ENCODE measurements at regions not wholly inside any gene's neighbourhood (a gene's known extent, or its start where the extent isn't known, plus 50 kb on each side); places are given as distances from the start of the nearest gene placed in this dataset.

DNA sequence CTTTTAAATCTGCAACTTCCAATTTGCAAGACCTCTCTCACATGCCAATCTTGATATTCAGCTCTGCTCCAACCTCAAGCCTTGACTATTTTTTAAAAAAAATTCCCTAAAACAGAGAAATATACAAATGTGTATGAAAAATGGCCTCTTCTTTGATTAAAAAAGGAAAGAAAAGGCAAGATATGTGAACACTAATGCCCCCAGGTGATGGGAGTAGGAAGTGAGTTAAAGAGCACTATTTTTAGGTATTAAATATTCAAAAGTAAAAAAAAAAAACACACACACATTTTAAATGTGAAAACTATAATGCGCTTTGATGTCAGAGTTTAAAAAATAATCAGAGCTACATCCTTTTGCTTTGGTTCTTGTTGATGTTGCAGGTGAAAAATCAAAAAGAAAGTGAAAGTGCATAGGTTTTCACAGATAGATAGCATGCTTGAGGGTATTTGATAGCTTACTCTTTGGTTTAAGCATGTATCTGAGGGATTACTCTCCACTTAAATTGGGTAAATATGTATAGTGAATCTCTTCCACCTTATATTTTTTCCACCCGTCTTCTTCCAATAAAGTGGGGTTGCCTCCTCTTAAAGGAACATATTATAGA, 406.0 kb upstream of the POU3F3 start:
- no peak for DNase-seq (ENCODE audit: low spot score)

DNA sequence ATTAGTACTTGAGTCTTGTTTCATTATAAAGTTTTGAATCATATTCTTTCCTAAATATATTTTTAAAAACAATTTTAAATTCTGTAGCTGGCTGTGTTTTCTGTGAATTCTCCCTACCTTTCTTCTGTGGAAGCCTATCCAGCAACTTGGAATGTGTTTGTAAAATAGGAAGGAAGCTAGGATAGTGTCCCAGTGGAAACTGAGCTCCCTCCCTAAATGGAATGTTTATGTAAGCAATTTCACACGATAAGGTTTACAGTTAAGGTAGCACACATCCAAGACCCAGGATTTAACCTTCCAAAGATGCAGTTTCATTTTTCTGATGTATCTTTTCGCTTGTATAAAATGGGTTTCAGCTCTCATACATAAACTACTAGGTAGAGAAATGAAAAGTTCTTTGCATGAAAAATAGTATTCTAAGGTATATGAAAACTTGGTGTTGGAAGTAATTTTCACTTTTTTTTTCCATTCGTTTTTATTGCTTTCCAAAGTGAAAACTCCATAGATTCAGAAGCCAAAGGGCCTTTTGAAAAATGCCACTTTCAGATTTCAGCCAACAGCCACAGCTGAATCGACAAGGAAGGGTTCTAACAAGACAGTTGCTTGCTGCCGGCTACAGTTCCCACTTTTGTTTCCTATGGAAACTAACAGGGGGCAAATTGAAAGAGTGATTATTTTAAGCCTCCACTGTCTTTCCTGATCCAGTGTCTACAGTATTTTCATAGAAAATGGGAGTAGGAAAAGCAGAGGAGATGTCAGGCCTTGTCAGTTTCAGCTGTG, 405.1 kb upstream of the POU3F3 start:
- no peak for DNase-seq (ENCODE audit: low spot score)

DNA sequence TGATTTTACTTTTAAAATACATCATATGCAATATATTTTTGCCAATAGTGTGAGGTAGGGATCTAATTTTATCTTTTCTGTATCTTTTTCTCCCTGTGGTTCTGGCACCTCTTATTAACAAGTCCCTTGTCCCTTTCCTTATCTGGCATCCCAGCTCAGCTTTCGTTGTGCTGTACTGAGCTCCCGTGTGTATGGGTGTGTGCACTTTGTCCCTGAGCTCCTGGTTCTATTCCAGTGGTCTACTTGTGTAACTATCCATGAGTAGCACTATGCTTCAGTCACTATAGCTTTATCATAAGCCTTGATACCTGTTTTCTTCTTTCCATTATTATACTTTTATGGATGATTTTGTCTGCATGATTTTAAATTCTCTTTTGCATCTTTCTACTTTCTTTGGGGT, 401.4 kb upstream of the POU3F3 start:
- no peak for DNase-seq (ENCODE audit: low spot score)

GRCh38 chr2:104462731-104463130, 391.2 kb upstream of the POU3F3 start:
- no peak for DNase-seq (ENCODE audit: low spot score)

DNA sequence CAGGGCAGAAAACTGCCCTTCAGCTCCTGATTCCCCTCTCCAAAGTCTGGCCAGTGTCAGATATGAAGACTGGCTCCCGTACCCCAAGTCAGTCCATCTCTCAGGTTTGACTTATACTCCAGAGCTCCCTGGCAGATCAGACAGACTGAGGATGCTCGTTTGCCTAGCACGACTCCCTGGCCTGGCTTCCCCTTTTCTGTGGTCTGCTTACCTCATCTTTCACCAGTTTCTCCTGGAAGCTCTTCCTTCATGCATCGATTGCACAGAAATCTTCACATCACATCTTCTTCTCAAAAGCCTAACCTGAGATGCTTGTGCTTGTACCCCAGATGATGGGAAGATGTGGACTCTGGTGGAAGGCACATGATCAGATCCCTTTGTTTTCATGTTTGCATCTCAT, 387.9 kb upstream of the POU3F3 start:
- no peak for DNase-seq (ENCODE audit: low spot score)

GRCh38 chr2:104468846-104469245, 385.1 kb upstream of the POU3F3 start:
- no peak for DNase-seq (ENCODE audit: low spot score)

- no peak for DNase-seq (ENCODE audit: low spot score)
Measured at GRCh38 chr2:104472076-104472475, 381.8 kb upstream of the POU3F3 start.

GRCh38 chr2:104473546-104473945, 380.4 kb upstream of the POU3F3 start:
- DNase-seq (ENCODE audit: low spot score): no peak

- no peak for DNase-seq (ENCODE audit: low spot score)
Measured at GRCh38 chr2:104474716-104475115, 379.2 kb upstream of the POU3F3 start.

GRCh38 chr2:104476075-104476474, 377.8 kb upstream of the POU3F3 start:
- DNase-seq (ENCODE audit: low spot score): no peak

DNA sequence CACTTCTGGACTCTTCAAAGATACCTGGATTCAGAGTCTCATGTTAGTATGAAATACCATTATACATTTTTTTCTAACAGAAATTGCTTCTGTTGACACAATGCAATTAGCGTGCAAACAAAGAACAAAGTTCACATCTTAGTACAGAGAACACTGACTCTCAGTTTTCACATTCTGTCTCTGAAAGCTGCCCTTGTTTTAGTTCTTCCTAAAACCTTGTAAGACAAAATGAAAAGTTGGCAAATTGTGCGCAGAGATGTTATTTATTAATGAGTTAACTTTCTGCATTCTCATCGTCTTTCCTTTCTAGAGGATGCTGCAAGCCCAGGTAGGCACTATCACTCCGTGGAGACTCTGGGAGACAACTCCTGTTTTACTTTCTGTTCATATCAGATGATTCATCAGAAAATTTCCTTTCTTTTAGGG, 377.3 kb upstream of the POU3F3 start:
- no peak for DNase-seq (ENCODE audit: low spot score)

DNA sequence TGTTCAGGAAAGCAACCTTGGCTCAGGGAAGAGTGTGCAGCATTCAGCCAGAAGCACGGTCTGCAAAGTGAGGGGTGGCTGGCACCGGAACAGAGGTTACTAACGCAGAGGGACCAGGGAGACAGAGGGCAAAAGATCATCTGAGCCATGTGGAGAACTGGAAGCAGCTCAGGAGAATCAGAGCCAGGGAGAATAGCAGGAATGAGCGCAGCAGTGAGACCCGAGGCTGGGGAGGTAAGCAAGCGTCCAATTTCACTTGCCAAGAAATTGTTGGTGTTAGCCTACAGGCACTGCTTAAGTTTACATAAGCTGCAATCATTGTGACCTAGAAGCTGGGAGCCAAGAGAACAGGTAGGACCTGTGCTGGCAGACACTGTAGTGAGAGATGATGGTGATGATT, 372.6 kb upstream of the POU3F3 start:
- DNase-seq (ENCODE audit: low spot score): no peak

DNA sequence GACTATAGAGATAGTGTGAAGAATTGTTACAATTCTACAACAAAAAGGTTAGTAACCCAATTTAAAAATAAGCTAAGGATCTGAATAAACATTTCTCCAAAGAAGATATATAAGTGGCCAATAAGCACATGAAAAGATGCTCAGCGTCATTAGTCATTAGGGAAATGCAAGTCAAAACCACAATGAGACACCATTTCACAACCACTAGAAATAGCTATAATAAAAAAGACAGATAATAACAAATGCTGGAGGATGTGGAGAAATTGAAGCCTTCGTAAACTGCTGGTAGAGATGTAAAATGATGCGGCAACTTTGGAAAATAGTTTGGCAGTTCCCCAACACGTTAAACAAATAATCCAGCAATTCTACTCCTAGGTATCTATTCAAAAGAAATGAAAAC, 366.5 kb upstream of the POU3F3 start:
- no peak for DNase-seq (ENCODE audit: low spot score)

GRCh38 chr2:104493698-104494097, 360.2 kb upstream of the POU3F3 start:
- no peak for DNase-seq (ENCODE audit: low spot score)

DNA sequence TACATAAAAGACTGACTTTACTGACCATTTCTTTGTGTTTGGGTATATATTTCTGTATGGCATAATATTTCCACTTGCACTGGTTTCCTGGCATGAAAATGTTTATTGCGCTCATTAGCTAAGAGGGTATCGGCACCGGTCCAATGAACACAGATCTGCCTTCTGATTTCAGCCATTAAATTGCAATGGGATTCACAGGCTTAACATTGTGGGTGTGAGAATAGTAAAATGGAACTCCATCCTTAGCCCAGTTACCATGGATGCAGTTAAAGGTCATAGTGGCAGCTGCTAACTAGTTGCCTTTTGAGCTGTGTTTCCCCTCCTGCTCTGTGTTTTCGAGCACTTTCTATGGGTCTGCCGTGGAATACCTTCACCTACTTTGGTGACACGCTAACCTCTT, 352.6 kb upstream of the POU3F3 start:
- no peak for DNase-seq (ENCODE audit: low spot score)

DNA sequence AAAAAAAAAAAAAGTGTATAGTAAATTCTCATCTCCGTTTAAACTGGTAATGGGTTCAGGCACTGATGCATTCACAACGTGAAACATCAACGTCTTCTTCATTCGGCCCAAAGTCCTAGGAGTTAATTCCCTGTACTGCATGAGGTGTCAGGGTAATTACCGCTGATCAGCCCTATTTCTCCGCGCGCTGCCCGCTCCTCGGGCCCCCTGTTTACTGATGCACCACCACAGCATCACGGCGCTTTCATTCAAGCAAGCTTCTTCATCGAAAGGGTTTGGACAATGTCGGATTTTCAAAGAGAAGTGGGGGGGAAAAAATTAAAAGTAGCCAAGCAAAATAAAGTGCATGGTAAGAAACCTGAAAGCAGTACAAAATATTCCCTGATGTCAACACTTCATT, 352.0 kb upstream of the POU3F3 start:
- DNase-seq (ENCODE audit: low spot score): no peak

DNA sequence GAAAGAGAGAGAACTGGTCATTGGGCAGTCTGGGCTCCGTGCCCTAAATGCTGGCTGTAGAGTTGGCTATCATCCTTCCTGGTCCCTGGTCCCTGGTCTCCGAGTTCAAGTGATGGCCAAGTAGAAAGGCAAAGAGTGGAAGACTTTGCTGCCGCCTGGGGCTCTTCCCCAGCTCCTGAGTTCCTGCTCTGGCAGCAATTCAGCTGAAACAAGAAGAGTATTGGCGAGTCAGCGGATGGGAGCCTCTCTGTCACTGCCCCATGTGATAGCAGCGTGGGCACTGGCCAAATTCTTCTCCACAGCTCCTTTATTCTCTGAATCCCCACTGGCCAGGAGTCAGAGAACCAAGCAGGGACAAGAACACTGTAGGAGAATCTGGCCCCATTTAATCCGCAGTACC, 351.0 kb upstream of the POU3F3 start:
- no peak for DNase-seq (ENCODE audit: low spot score)

GRCh38 chr2:104504331-104505073, 349.4 kb upstream of the POU3F3 start:
- DNase-seq (ENCODE audit: low spot score): no peak

DNA sequence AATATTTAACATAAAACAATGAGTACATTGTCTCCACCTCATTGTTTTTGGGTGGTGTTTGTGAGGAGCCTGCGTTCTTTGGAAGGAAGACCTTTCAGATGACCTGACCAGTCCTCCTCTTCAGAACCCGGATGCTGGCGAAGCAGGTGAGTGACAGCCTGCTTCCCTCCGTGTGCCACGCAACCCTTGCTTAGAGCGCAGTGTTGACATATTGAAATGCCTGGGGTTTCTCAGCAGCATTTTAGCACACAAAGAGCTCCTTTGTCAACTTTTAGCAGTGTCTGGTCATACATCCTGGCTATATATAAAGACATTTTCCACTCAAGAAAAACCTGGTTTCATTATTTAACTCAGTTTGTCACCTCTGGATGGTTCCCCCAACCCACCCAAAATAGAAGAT, 335.7 kb upstream of the POU3F3 start:
- no peak for DNase-seq (ENCODE audit: low spot score)

DNA sequence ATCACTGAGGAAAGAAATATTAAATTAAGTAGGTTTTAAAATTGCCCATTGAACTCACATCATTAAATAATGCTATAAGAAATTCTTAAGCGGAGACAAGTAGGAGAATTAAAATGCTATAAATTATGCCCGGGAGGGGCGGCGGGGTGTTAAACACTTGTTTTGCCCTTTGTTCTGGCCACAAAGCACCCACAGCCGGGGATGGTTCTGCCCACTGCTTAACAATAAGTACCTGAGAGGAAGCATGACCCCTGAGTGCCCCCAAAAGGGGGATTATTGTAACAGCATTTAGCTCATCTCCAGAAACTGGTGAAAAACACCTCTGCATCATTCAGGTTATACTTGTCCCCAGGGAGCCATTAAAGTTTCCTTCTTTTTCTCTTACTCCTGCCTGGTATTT, 332.7 kb upstream of the POU3F3 start:
- DNase-seq (ENCODE audit: low spot score): peak; percentile 41

DNA sequence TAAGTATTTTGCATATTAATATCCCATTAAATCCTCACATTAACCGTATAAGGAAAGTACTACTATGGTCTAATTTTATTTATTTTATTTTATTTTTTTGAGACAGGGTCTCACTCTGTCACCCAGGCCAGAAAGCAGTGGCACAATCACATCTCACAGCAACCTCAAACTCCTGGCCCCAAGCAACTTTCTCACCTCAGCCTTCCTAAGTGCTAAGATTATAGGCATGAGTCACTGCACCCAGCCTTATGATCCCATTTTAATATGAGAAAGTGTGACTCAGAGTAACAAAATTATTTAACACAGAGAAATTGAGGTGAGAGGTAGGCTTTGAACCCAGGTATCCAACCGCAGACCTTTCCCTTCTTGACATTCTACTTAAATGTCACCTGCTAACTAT, 330.0 kb upstream of the POU3F3 start:
- DNase-seq (ENCODE audit: low spot score): no peak

DNA sequence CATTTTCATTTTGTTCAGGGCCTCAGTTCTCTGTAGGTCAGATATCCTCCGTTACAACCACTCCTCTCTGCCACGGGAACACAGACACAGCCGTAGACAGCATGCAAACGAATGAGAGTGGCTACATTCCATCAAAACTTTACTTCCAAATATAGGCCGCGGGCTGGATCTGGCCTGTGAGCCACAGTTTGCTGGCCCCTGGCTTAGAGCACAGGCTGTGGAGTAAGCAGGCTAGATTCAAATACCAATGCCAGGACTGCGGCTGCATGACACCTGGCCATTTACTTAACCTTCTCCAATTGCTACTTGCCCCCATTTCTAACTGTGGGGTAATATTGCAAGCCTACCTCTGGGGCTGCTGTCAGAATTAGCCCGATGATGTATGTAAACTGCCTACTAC, 325.8 kb upstream of the POU3F3 start:
- DNase-seq (ENCODE audit: low spot score): no peak

- DNase-seq (ENCODE audit: low spot score): no peak
Measured at GRCh38 chr2:104531122-104531521, 322.8 kb upstream of the POU3F3 start.

Measured in iPS-NIHi11 (cell line).